ENCODE measurements at regions not wholly inside any gene's neighbourhood (a gene's known extent, or its start where the extent isn't known, plus 50 kb on each side); places are given as distances from the start of the nearest gene placed in this dataset.
A peak's percentile ranks its signal among the peaks of the same experiment; 100 is the strongest.

DNA sequence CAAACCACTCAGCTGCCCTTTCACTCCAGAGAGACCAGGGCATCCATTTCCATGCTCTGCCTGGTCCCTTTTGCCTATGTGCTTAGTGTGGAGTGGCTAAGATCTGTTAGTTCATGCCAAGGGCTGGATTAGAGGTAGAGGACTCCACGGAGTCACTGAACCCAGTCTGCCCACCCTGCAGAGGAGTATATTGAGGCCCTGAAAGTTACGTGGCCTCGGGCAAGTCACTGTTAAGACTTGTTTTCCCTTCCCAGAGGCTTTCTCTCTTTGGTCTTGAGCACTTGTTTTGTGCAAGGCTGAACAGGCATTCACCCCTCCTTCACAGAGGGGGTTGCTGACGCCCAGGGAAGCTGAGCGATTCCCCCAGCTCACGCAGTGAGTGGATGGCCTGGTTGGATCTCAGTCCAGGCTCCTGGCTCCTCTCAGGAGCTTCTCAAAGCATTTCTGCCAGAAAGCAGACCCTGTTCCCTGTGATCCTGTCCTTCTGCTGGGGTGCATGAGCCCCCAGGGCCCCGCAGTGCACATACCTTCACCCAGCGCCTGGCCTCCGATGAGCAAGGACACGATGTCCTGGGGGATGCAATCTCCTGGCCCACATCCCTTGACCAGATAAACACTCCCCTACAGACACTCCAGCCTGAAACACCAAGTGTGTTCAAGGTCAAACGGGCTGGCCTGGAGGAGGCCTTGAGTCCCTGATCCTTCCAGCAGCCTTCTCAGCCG is 153.4 kb upstream of the GSE1 start:
- no peak for TF ChIP-seq TAF1 (IDR thresholded peaks at IDR 0.05; ENCODE audit: borderline replicate concordance, insufficient read depth, low read length)
- TF ChIP-seq SIN3A (IDR thresholded peaks at IDR 0.05; ENCODE audit: borderline replicate concordance, insufficient read depth, low read length), result no peak
- no peak for TF ChIP-seq FOXP2 (optimal IDR thresholded peaks at IDR 0.05; ENCODE audit: borderline replicate concordance, extremely low read depth, extremely low read length, insufficient read depth)
- TF ChIP-seq, protein P1, sequence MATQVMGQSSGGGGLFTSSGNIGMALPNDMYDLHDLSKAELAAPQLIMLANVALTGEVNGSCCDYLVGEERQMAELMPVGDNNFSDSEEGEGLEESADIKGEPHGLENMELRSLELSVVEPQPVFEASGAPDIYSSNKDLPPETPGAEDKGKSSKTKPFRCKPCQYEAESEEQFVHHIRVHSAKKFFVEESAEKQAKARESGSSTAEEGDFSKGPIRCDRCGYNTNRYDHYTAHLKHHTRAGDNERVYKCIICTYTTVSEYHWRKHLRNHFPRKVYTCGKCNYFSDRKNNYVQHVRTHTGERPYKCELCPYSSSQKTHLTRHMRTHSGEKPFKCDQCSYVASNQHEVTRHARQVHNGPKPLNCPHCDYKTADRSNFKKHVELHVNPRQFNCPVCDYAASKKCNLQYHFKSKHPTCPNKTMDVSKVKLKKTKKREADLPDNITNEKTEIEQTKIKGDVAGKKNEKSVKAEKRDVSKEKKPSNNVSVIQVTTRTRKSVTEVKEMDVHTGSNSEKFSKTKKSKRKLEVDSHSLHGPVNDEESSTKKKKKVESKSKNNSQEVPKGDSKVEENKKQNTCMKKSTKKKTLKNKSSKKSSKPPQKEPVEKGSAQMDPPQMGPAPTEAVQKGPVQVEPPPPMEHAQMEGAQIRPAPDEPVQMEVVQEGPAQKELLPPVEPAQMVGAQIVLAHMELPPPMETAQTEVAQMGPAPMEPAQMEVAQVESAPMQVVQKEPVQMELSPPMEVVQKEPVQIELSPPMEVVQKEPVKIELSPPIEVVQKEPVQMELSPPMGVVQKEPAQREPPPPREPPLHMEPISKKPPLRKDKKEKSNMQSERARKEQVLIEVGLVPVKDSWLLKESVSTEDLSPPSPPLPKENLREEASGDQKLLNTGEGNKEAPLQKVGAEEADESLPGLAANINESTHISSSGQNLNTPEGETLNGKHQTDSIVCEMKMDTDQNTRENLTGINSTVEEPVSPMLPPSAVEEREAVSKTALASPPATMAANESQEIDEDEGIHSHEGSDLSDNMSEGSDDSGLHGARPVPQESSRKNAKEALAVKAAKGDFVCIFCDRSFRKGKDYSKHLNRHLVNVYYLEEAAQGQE (IDR thresholded peaks at IDR 0.05; ENCODE audit: insufficient read depth in 1 of 2, low read depth in 2 of 2, low read length in 2 of 2), result no peak
- no peak for TF ChIP-seq POLR2AphosphoS5 (IDR thresholded peaks at IDR 0.05; ENCODE audit: low read depth, low read length)

DNA sequence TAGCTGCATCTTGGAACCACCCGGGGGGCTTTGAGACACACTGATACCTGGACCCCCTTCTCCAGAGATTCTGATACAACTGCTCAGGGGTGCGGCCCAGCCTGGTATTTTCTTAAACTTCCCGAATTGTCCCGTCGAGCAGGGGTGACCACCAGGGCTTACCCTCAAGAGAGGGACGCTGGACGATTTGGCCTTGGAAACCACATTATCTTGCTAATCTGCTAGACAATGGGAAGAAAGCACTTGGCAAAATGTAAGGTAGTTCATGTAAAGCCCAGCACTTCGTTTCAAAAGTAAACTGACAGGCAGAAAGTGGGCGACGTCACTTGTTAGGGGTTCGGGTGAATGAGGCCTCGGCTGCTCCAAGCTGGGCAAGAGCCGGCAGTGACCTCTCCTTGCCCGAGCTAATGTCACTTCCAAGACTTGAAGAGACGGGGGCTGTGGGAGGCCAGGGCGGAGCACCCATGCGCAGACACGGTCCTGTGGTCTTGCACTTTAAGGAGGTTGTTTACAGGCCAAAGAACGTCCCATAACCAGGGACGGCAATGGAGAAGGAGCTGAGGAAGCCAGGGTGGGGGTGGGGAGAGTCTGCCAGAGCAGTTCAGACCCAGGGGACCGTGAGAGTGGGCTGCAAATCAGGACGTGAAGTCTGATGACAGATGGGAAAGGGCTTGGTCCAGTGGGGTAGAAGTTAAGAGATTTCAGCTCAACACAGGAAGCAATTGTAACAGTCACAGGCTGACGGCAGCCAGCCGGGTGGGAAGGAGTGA is 152.7 kb upstream of the GSE1 start:
- peak; percentile 27 for TF ChIP-seq FOXP2 (optimal IDR thresholded peaks at IDR 0.05; ENCODE audit: borderline replicate concordance, extremely low read depth, extremely low read length, insufficient read depth)
- no peak for TF ChIP-seq POLR2AphosphoS5 (IDR thresholded peaks at IDR 0.05; ENCODE audit: low read depth, low read length)
- TF ChIP-seq TAF1 (IDR thresholded peaks at IDR 0.05; ENCODE audit: borderline replicate concordance, insufficient read depth, low read length), result no peak
- TF ChIP-seq, protein P1 (IDR thresholded peaks at IDR 0.05; ENCODE audit: insufficient read depth in 1 of 2, low read depth in 2 of 2, low read length in 2 of 2), result no peak
- no peak for TF ChIP-seq SIN3A (IDR thresholded peaks at IDR 0.05; ENCODE audit: borderline replicate concordance, insufficient read depth, low read length)

DNA sequence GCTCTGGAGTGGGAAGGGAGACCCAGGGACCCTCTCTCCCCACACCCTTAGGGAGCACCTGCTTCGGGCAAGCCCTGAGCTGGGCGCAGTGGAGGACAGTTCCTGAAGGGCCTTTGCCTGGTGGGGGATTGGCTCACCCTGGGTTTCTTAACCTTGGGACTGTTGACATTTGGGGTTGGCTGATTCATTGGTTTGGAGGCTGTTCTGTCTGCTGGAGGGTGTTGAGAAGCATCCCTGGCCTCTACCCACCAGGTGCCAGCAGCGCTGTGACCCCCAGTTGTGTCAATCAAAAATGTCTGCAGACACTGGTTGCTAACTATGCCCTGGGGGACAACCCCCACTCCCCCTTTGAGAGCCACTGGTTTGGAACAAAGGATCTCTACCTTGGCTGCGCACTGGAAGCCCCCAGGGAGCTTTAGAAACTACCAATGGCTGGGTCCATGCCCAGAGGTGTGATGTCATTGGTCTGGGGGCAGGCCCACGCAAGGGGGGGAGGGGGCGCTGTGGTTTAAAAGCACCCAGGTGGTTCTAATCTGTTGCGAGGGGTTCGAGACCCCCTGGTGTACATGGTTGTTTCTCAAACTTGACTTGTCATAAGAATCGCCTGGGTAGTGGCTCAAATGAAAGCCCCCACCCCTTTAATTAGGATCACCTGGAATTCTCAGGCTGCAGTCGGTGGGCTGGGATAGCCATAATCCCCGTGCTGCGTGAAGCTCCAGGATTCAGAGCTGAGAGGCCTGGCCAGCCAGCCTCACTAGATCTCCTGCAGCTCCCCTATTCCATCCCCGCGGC is 151.9 kb upstream of the GSE1 start:
- TF ChIP-seq SIN3A (IDR thresholded peaks at IDR 0.05; ENCODE audit: borderline replicate concordance, insufficient read depth, low read length) (no peak), POLR2AphosphoS5 (IDR thresholded peaks at IDR 0.05; ENCODE audit: low read depth, low read length) (no peak), TAF1 (IDR thresholded peaks at IDR 0.05; ENCODE audit: borderline replicate concordance, insufficient read depth, low read length) (no peak), FOXP2 (optimal IDR thresholded peaks at IDR 0.05; ENCODE audit: borderline replicate concordance, extremely low read depth, extremely low read length, insufficient read depth) (no peak)
- TF ChIP-seq, protein P1 (IDR thresholded peaks at IDR 0.05; ENCODE audit: insufficient read depth in 1 of 2, low read depth in 2 of 2, low read length in 2 of 2), result no peak

DNA sequence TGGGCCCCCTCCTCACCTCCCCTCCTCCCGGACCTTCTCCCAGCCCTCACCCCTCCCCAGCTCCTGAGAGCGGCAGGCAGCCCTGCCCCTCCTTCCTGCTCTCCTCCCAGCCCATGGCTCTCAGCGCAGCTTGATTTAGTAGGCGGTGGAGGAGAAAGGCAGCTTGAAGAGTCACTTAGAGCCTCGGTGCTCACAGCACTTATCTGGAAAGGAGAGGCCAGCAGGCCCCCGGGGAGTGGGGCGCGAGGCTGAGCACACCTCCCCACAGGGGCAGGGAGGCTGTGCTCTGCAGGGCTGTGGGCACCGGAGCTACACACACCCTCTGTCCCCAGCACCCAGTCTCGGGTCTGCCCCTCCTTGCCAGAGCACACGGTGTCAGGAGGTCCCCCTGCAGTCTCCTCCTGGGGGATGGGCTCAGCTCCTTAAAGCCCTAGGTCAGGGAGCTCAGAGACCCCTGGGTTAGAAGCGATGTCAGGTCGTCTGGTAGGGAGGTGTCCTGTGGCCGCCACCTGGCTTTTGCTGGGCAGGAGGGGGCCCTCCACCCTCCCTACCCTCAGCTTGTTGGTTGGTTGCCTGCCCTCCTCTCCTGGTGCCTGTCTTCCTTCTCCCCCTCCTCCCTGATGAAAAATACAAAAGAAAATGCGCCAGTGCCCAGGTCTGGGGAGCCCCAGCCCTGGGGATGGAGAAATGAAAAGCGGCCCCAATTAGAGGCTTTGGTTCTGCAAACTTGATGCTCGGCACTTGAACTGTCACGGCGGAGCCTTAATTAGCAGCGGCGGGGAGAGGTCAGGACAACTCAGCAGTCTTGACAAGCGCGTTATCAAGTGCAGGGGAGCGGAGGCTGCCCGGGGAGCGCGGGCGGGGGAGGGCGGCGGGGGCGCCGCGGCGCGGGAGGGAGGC is 151.1 kb upstream of the GSE1 start:
- TF ChIP-seq SIN3A (IDR thresholded peaks at IDR 0.05; ENCODE audit: borderline replicate concordance, insufficient read depth, low read length) (no peak), FOXP2 (optimal IDR thresholded peaks at IDR 0.05; ENCODE audit: borderline replicate concordance, extremely low read depth, extremely low read length, insufficient read depth) (no peak), POLR2AphosphoS5 (IDR thresholded peaks at IDR 0.05; ENCODE audit: low read depth, low read length) (no peak), TAF1 (IDR thresholded peaks at IDR 0.05; ENCODE audit: borderline replicate concordance, insufficient read depth, low read length) (no peak)
- TF ChIP-seq, protein P1 (IDR thresholded peaks at IDR 0.05; ENCODE audit: insufficient read depth in 1 of 2, low read depth in 2 of 2, low read length in 2 of 2), result no peak
